DOHH2 (cell line): ENCODE measurements at regions not wholly inside any gene's neighbourhood (a gene's known extent, or its start where the extent isn't known, plus 50 kb on each side); places are given as distances from the start of the nearest gene placed in this dataset.
"Not testable (repeated sequence)": the region's sequence is repeated elsewhere in the genome, so short reads cannot be mapped to it uniquely, and the experiment has no call there.

ENCODE experiments used
- EZH2phosphoT487 ChIP-seq: fragments of 200-600 bp; sonication (generic); IDR thresholded peaks from 2 replicates; pipeline ENCODE4 v1.6.1; 2017; ENCODE audit warnings: borderline replicate concordance, mild to moderate bottlenecking, antibody characterized with exemption, low read length, moderate library complexity, mixed read lengths
- TF ChIP-seq, protein P1 (sequence below): fragments of 200-600 bp; sonication (generic); IDR thresholded peaks from one replicate; pipeline ENCODE4 v1.5.1; 2014; ENCODE audit warnings: antibody characterized with exemption, mild to moderate bottlenecking, low read depth, low read length; ENCODE audit not compliant: poor library complexity, severe bottlenecking

DNA sequence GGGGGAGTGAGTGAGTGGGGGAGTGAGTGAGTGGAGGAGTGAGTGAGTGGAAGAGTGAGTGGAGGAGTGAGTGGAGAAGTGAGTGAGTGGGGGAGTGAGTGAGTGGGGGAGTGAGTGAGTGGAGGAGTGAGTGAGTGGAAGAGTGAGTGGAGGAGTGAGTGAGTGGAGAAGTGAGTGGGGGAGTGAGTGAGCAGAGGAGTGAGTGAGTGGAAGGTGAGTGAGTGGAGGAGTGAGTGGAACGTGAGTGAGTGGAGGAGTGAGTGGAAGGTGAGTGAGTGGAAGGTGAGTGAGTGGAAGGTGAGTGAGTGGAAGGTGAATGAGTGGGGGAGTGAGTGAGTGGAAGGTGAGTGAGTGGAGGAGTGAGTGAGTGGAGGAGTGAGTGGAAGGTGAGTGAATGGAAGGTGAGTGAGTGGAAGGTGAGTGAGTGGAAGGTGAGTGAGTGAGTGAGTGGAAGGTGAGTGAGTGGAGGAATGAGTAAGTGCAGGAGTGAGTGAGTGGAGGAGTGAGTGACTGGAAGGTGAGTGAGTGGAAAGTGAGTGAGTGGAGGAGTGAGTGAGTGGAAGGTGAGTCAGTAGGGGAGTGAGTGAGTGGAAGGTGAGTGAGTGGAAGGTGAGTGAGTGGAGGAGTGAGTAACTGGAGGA lies 62.4 kb upstream of the GZMB start:
- TF ChIP-seq, protein P1, sequence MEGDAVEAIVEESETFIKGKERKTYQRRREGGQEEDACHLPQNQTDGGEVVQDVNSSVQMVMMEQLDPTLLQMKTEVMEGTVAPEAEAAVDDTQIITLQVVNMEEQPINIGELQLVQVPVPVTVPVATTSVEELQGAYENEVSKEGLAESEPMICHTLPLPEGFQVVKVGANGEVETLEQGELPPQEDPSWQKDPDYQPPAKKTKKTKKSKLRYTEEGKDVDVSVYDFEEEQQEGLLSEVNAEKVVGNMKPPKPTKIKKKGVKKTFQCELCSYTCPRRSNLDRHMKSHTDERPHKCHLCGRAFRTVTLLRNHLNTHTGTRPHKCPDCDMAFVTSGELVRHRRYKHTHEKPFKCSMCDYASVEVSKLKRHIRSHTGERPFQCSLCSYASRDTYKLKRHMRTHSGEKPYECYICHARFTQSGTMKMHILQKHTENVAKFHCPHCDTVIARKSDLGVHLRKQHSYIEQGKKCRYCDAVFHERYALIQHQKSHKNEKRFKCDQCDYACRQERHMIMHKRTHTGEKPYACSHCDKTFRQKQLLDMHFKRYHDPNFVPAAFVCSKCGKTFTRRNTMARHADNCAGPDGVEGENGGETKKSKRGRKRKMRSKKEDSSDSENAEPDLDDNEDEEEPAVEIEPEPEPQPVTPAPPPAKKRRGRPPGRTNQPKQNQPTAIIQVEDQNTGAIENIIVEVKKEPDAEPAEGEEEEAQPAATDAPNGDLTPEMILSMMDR = not testable (repeated sequence)
- not testable (repeated sequence) for TF ChIP-seq EZH2phosphoT487
